ENCODE measurements at regions not wholly inside any gene's neighbourhood (a gene's known extent, or its start where the extent isn't known, plus 50 kb on each side); places are given as distances from the start of the nearest gene placed in this dataset.
"Not testable (repeated sequence)": the region's sequence is repeated elsewhere in the genome, so short reads cannot be mapped to it uniquely, and the experiment has no call there.

- intact Hi-C loops (cut with DNase I), result no loop called here
These were observed 610.7 kb downstream of the JRKL start for GRCh38 chr11:97000481-97000880.

DNA sequence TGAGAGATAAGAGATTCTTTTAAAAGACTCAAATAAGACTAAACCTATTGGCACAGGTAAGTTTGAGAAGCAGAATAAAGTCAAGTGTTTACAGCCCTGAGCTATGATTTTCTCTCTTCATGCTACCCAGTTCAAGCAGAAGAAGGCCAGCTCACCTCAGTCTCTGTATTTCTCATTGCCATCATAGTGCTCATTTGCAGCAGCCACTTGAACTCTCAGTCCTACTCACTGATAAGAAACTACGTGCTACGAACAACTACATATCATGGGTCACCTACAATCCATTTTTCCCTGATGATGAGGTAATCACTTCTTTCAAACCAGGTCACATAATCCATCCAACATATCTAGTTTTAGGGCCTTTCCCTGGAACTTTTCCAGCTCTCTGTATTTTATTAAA is 617.5 kb downstream of the JRKL start:
- H3K36me3 ChIP-seq, result no peaks in the 10 kb centered on the region
- H3K4me3 ChIP-seq, result no peak overlapping the region
- no peak overlapping the region for H3K27ac ChIP-seq
- intact Hi-C loops (cut with DNase I), result no loop called here
- no peaks in the 10 kb centered on the region for H3K4me1 ChIP-seq (ENCODE audit: insufficient read depth)
- DNase-seq, result no peak
- WGBS, 3 donors, result 44 to 51% (median 51%) methylated on average over 2 of the region's 2 CpGs
- H3K27me3 ChIP-seq, result no peaks in the 10 kb centered on the region
- no peak for TF ChIP-seq POLR2A (IDR thresholded peaks at IDR 0.05)
- TF ChIP-seq CTCF (IDR thresholded peaks at IDR 0.05), result no peak
- no peak for TF ChIP-seq EP300 (IDR thresholded peaks at IDR 0.05)
- no peaks in the 10 kb centered on the region for H3K9me3 ChIP-seq

More at GRCh38 chr11:97000481-97000880, 610.7 kb downstream of the JRKL start:
- Histone ChIP-seq H3K27me3 (no peaks in the 10 kb centered on the region), H3K36me3 (no peaks in the 10 kb centered on the region), H3K9me3 (no peaks in the 10 kb centered on the region), H3K27ac (no peak overlapping the region), H3K4me3 (no peak overlapping the region), H3K4me1 (ENCODE audit: insufficient read depth) (no peaks in the 10 kb centered on the region)
- DNase-seq, result no peak
- 90 to 91% (median 91%) methylated on average over 5 of the region's 5 CpGs for WGBS, 3 donors
- TF ChIP-seq POLR2A (IDR thresholded peaks at IDR 0.05) (no peak), CTCF (IDR thresholded peaks at IDR 0.05) (no peak), EP300 (IDR thresholded peaks at IDR 0.05) (no peak)

GRCh38 chr11:97009613-97010012 is 619.8 kb downstream of the JRKL start:
- no peak overlapping the region for H3K4me3 ChIP-seq
- H3K27ac ChIP-seq, result no peak overlapping the region
- no peak for DNase-seq
- H3K9me3 ChIP-seq, result no peaks in the 10 kb centered on the region
- intact Hi-C loops (cut with DNase I), result no loop called here
- no peaks in the 10 kb centered on the region for H3K27me3 ChIP-seq
- no peaks in the 10 kb centered on the region for H3K36me3 ChIP-seq
- H3K4me1 ChIP-seq (ENCODE audit: insufficient read depth), result no peaks in the 10 kb centered on the region
- TF ChIP-seq POLR2A (IDR thresholded peaks at IDR 0.05), result no peak
- TF ChIP-seq EP300 (IDR thresholded peaks at IDR 0.05), result no peak
- no peak for TF ChIP-seq CTCF (IDR thresholded peaks at IDR 0.05)
- 81 to 87% (median 82%) methylated on average over 1 of the region's 1 CpG for WGBS, 3 donors

- WGBS, 3 donors, result 84 to 86% (median 85%) methylated on average over 10 of the region's 10 CpGs
- H3K27ac ChIP-seq; H3K9me3 ChIP-seq; intact Hi-C loops (cut with DNase I); H3K36me3 ChIP-seq; H3K27me3 ChIP-seq; DNase-seq; H3K4me1 ChIP-seq (ENCODE audit: insufficient read depth); H3K4me3 ChIP-seq: not testable (repeated sequence)
These were observed 621.2 kb downstream of the JRKL start for GRCh38 chr11:97010997-97011396.

GRCh38 chr11:97015327-97015726 is 625.5 kb downstream of the JRKL start:
- Histone ChIP-seq H3K36me3 (no peaks in the 10 kb centered on the region), H3K9me3 (no peaks in the 10 kb centered on the region), H3K27ac (no peak overlapping the region), H3K4me1 (ENCODE audit: insufficient read depth) (no peaks in the 10 kb centered on the region), H3K4me3 (no peak overlapping the region), H3K27me3 (no peaks in the 10 kb centered on the region)
- no peak for DNase-seq
- intact Hi-C loops (cut with DNase I), result no loop called here
- no peak for TF ChIP-seq POLR2A (IDR thresholded peaks at IDR 0.05)
- no peak for TF ChIP-seq CTCF (IDR thresholded peaks at IDR 0.05)
- TF ChIP-seq EP300 (IDR thresholded peaks at IDR 0.05), result no peak
- 77 to 88% (median 79%) methylated on average over 2 of the region's 2 CpGs for WGBS, 3 donors
